ENCODE measurements at regions not wholly inside any gene's neighbourhood (a gene's known extent, or its start where the extent isn't known, plus 50 kb on each side); places are given as distances from the start of the nearest gene placed in this dataset.

GRCh38 chr2:226515344-226516055 is 284.1 kb downstream of the IRS1 start:
- DNase-seq: peak; percentile 82

- peak; percentile 63 for DNase-seq
Observed at GRCh38 chr2:226514895-226515294, 284.7 kb downstream of the IRS1 start.

GRCh38 chr2:226511311-226511710 is 288.3 kb downstream of the IRS1 start:
- DNase-seq: no peak

- DNase-seq: no peak
Observed at GRCh38 chr2:226508683-226509082, 290.9 kb downstream of the IRS1 start.

GRCh38 chr2:226508005-226508404 is 291.6 kb downstream of the IRS1 start:
- DNase-seq: no peak

- DNase-seq: no peak
Observed at GRCh38 chr2:226497146-226497909, 302.3 kb downstream of the IRS1 start.

- DNase-seq: no peak
Observed at GRCh38 chr2:226496273-226496550, 303.4 kb downstream of the IRS1 start.

GRCh38 chr2:226495466-226496272 is 304.0 kb downstream of the IRS1 start:
- DNase-seq: no peak

GRCh38 chr2:226491112-226491511 is 308.5 kb downstream of the IRS1 start:
- no peak for DNase-seq

- peak; percentile 95 for DNase-seq
Observed at GRCh38 chr2:226489775-226490541, 309.7 kb downstream of the IRS1 start.

GRCh38 chr2:226488034-226488433 is 311.6 kb downstream of the IRS1 start:
- DNase-seq: no peak

GRCh38 chr2:226487573-226487972 is 312.0 kb downstream of the IRS1 start:
- no peak for DNase-seq

GRCh38 chr2:226483745-226484619 is 315.6 kb downstream of the IRS1 start:
- DNase-seq: peak; percentile 85

- no peak for DNase-seq
Observed at GRCh38 chr2:226483143-226483542, 316.5 kb downstream of the IRS1 start.

GRCh38 chr2:226478109-226478809 is 321.4 kb downstream of the IRS1 start:
- DNase-seq: peak; percentile 90

GRCh38 chr2:226477221-226478108 is 322.2 kb downstream of the IRS1 start:
- DNase-seq: no peak

- peak; percentile 84 for DNase-seq
Observed at GRCh38 chr2:226475650-226476049, 324.0 kb downstream of the IRS1 start.

GRCh38 chr2:226474131-226474530 is 325.5 kb downstream of the IRS1 start:
- peak; percentile 29 for DNase-seq

GRCh38 chr2:226471987-226472470 is 327.6 kb downstream of the IRS1 start:
- DNase-seq: no peak

GRCh38 chr2:226467633-226468032 is 332.0 kb downstream of the IRS1 start:
- DNase-seq: no peak

Data from fibroblast of skin of right quadriceps (primary cell).